CD4-positive, alpha-beta T cell treated with Interleukin-4 for 4 hours (primary cell): ENCODE measurements at regions not wholly inside any gene's neighbourhood (a gene's known extent, or its start where the extent isn't known, plus 50 kb on each side); places are given as distances from the start of the nearest gene placed in this dataset.
"Not testable (repeated sequence)": the region's sequence is repeated elsewhere in the genome, so short reads cannot be mapped to it uniquely, and the experiment has no call there.

Source experiments
- DNase-seq: peaks from one replicate; pipeline ENCODE4 v3.0.0-alpha.2; 2020

DNA sequence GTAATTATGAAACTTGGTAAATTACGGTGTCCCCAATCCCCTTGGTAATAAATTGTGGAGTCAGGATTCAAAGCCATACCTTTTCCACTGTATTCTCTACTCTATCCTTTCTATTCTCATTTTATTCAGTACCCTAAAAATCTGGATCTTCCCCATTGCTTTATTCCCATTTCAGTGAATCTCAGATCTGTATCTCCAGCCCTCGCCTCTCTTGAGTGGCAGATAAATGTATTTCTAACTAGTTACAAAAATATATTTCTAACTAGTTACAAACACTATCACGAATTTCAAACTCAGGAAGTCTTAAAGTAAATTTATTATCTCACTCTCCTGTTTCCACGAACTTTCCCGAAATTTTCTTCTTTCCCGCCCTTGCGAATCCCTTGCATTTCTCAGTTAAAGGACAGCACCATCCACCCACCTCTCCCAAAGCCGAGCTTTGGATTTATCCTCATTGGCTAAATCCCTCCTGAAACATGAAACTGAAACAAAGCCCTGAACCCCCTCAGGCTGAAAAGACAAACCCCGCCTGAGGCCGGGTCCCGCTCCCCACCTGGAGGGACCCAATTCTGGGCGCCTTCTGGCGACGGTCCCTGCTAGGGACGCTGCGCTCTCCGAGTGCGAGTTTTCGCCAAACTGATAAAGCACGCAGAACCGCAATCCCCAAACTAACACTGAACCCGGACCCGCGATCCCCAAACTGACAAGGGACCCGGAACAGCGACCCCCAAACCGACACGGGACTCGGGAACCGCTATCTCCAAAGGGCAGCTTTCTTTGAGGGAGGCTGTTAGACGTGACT, 164.3 kb upstream of the PABPC3 start:
- DNase-seq = no peak

DNA sequence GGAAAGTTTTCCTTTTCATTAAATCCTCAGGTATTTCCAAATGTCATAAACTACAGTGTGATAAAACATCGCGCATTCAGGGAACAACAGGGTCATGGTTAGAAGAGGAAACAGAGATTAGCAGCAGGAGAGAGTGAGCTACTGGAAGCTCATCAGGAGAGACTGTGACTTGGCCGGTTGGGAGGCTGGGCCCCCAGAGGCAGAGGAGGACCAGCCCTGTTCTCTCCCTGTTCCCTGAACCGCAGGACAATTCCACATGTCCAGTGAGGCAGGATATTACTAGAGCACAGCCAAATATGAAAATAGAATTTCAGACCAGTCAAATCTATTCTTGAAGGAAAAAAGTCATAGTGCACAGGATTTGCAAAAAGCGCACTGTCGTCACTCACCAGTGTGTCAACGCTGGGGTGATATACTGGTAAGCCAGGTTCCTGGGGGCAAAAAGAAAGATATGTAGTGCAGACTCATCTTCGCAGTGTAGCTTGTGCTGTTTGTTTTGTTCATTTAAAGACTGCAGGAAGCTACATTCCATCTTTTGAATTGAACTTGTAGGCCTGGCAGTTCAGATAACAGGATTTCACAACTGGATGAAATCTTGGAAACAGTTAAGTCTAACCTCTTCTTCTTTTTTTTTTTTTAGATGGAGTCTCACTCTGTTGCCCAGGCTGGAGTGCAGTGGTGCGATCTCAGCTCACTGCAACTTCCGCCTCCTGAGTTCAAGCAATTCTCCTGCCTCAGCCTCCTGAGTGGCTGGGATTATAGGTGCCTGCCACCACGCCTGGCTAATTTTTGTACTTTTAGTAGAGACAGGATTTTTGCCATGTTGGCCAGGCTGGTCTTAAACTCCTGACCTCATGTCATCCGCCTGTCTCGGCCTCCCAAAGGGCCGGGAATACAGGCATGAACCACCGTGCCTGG, 162.6 kb upstream of the PABPC3 start:
- not testable (repeated sequence) for DNase-seq

DNA sequence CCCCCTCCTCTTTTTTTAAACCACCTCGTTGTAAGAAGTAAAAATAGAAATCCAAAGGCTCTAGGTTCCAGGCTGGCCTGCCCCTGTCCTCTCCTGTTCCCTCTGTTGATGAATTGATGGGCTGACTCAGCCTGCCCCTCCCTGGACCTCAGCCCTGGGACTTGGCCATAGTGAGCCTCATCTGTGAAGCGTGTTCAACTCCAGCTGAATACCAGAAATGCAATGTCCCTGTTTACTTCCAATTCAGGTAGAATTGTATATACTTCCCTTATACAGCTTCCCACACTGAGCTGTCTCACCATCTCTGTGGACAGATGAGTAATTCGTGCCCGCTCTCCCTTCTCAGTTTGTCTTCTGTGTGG, 161.9 kb upstream of the PABPC3 start:
- DNase-seq = not testable (repeated sequence)

DNA sequence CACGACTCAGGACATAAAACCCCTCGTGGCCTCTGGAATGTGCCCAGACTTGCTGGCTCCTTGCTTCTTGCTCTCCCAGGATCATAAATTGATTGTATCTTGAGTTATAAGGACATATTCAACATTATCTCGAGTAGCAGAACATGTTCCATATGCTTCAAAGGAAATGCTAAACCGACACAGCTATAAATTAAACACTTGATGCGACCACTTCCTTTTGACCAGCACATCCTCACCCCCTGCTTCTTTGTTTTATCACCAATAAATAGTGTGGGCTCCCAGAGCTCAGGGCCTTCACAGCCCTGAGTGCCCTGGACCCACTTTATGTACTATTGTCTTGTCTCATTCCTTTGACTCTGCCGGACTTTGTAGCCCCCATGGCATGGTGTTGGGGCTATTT, 157.0 kb upstream of the PABPC3 start:
- no peak for DNase-seq

DNA sequence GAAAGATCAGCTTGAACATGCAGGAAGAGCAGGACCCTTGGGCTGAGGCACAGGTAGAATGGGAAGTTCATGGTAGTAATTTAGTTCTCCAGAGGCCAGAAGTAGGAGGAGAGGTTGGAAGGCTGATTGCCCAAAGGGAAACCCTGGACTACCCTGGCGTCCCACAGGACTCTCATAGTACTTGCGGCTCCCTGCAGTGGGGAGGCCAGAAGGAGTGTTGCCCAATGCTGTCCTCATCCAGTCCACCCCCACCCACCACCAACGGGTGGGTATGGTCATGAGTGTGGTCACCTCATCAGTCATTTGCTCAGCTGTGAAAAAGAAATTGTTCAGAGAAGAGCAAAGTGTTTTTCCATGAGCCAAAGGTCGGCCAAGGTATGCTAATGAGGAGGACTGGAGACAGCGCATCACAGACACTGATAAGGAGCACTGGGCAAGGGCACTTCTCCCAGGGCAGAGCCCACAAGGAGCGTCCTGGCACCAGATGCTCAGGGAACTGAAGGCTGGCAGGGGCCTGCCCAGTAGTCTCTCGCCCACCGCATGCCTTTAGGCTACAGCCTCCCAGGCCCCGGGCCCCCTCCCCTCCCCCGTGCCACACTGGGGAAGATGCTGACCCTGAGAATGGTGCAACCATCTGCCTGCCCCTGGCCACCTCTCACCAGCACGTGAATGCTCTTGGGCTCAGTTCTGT, 154.8 kb upstream of the PABPC3 start:
- DNase-seq = not testable (repeated sequence)

DNA sequence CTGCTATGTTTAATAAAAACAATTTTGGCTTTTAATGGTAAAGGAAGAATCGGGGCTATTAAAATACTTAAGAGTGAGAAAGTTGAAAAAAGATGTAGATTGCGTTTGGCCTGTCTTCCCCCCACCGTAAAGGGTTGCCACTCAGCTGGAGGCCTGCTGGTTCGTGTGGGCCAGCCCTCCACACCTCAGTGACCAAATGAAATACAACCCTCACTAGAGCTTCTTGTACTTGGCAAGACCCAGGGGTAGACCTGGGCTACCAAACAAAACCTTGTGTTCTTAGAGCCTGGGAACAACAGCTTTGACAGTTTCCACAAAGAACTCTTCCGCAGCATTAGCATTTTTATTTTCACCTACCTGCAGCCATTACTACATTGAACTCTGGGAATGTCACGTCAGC, 152.8 kb upstream of the PABPC3 start:
- no peak for DNase-seq

DNA sequence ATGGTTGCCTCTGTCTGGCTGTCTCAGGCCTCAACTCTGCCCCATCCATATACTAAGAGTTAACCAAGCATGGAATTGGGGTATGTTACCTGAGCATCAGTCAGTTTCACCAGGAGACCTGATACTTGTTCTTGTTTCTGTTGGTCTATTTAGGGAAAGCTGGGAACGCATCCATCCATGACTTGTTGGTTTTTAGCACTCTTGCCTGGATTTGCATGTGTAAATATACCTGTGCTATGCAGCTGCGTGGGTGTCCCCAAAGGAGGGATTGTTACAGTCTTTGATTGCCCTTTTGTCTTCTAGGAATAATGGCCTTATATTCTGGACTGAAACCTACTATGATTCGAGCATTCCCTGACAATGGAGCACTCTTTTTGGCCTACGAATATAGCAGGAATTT, 151.9 kb upstream of the PABPC3 start:
- not testable (repeated sequence) for DNase-seq

DNA sequence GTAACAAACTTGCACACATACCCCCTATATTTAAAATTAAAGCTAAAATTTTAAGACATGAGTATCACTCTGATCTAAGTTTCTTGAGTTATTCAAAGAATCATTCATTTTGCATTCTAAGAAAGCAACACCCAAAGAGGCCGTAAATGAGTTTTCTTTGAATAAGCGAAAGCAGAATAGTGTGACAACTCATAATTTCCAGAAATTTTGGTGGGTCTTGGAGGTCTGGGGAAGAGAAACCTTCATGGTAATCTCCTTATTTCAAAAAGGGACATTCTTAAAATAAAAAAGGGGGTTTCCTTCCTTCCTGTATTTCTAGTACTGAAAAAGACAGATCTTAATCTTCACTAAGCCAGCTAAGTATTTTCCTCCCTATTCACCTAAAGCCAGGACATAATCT, 147.0 kb upstream of the PABPC3 start:
- DNase-seq = not testable (repeated sequence)

DNA sequence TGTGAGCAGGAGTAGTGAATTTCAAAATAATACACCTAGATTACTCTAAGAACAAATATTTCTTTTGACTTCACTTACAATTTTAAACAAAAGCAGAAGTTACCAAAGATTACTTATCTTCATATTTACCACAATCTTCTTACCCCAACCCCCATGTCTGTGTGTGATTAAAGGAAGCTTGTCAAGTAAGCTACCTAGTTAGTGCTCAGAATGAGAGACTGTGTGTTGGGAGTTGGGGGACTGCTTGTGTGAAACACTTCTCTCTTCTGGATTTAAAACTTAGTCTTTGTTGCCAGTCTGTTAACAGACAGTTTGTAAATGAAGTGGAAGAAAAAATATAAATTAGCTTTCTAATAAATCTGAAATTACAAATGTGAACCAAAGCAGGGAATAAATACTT, 145.3 kb upstream of the PABPC3 start:
- DNase-seq = not testable (repeated sequence)

DNA sequence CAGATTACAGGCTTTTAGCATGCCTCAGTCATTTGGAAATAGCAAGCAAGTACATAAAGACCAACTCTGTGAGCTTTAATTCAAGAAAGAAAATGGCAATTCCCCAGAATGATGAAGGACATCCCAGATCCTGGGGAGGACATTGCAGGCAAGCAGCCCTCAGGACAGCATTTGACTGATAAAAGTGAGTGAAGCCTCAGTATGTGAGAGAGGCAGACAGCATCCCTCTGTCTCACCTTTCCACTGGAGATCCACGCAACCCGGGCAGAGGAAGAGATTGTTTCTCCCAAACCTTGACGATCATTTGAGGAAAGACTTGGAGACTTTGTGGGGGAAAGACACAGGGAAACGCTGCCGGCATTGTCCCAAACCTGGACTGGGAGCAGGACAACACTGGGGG, 128.0 kb upstream of the PABPC3 start:
- not testable (repeated sequence) for DNase-seq

DNA sequence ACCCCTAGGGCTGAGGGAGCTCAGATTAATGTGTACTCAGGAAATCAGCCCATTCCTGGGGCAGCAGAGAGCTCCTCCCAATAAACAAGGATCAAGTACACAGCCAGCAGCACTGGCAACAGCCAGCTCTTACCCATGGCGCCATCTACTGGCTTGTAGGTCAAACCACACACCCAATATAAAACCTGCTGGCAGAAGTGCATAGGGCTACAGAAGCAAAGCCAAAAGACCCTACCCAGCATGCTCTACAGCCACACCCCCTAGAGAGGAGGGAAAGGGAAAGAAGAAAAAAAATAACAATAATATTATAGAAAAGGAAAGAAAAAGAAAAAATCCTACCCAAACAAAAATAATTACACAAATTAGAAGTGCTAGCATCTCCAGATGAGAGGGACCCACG, 127.5 kb upstream of the PABPC3 start:
- DNase-seq = not testable (repeated sequence)

DNA sequence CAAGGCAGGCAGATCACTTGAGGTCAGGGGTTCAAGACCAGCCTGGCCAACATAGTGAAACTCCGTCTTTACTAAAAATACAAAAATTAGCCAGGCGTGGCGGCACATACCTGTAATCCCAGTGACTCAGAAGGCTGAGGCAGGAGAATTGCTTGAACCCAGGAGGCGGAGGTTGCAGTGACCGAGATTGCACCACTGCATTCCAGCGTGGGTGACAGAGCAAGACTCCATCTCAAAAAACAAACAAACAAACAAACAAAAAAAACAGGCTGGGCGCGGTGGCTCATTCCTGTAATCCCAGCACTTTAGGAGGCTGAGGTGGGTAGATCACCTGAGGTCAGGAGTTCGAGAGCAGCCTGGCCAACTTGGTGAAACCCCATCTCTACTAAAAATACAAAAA, 122.8 kb upstream of the PABPC3 start:
- DNase-seq = not testable (repeated sequence)

DNA sequence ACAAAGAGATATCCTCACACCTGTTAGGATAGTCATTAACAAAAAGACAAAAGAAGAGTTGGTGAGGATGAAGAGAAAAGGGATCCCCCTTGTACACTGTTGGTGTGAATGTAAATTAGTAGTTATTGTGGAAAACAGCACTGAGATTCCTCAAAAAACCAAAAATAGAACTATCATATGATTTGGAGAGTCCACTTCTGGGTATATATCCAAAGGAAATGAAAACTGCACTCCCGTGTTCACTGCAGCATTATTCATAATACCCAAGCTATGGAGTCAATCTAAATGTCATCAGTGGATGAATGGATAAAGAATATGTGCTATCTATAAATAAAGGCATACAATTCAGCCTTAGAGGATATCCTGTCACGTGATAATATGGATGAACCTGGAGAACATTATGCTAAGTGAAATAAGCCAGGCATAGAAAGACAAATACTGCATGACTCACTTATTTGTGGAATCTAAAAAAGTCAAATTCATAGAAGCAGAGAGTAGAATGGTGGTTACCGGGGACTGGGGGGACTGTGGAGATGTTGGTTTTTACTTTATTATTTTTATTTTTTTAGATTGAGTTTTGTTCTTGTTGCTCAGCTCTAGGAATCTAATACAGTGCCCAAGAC, 114.6 kb upstream of the PABPC3 start:
- not testable (repeated sequence) for DNase-seq

DNA sequence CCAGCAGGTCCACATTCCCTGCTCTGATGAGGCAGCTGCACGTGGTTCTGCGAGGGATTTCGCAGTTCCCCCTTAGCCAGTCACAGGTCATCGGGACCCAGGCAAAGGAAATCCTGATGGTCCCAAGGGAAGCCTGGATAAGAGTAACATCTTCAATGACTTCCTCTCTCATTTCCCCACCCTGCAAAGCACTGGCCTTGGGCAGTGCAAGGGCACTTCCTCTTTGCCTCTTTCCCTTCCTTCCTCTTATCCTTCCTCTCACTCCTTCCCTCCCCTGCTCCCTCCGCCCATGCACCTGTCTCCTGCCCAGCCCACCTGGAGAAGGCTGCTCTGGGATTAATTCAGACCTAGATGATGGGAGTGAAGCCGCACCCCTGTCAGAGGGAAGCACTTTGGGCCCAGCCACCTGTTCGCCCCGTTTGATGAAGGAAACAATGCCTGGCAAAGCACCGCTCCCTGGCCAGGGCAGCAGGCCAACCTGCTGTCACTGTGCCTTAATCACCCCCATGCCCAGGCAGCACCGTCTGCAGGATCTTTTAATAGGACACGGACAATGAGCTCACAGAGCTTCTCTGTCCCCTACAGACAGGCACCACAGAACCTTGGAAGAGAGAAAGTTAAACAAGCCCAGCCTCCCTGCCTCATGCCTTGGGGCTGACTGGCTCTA, 113.5 kb upstream of the PABPC3 start:
- no peak for DNase-seq

DNA sequence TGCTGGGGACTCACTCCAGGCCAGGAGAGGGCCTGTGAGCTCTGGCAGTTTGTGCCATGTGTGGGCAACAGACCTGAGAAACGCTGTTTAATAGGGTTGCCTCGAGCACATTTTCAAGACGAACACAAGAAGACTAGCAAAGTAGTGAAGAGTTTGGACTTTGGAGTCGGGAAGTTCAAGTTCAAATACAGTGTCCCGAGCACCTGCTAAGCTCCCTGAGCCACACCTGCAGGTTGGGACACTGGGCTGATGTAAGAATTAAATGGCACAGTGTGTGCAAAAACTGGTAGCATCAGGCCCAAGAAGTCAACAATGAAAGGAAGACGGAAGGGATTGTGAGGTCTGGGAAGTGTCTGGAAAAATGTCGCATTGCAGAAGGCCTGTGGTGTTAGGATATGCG, 112.8 kb upstream of the PABPC3 start:
- no peak for DNase-seq

DNA sequence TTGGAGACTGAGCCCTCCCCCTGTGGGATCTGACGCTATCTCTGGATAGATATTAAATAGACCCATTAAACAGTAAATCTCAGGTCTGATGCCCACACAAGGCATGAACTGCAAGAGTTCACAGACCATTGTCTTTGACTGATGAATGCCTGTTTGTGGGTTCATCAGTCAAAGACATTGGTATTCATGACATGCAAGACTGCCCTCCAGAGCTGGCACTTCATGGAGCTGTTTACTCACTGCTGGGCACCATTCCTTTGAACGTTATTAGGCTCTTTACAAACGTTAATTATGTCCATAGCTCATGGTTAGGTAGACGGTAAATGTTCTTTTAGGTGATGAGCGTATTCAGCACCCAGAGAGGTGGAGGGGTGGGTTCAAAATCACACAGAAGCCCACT, 111.8 kb upstream of the PABPC3 start:
- no peak for DNase-seq

DNA sequence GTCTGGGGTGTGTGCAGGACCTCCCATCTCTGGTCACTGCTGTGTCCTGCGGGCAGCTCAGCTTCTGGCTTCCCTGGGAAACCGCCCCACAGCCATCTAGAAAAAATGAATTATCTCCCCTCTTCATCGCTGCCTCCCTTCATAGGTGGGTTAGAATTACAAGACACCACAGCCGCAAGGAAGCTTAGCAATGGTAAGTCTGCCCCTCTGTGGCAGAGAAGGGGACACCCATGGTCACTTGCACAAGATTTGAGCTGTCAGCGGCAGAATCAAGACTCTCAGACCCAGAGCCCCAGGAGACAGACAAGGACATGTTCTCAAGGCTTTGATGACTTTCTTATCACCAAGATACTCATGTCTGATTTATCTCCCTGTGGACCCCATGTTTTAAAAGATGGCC, 110.8 kb upstream of the PABPC3 start:
- DNase-seq = no peak

DNA sequence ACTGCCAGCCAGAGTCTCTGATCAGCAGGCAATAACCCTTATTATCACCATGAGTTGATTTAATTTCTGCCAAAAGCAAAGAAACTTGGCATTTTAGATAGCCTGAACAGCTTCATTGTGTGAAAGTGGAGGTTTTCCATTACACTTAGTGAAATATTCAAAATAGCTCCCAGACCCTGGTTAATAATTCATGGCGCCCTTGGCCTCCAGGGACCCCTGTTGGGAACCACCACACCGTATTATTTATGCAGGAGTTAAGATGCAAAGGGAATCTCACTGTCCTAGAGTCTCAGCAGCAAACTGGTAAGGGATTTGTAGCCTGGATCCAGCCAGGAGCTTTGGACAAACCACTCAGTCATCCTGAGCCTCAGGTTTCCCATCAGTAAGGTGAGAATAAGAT, 110.0 kb upstream of the PABPC3 start:
- no peak for DNase-seq

DNA sequence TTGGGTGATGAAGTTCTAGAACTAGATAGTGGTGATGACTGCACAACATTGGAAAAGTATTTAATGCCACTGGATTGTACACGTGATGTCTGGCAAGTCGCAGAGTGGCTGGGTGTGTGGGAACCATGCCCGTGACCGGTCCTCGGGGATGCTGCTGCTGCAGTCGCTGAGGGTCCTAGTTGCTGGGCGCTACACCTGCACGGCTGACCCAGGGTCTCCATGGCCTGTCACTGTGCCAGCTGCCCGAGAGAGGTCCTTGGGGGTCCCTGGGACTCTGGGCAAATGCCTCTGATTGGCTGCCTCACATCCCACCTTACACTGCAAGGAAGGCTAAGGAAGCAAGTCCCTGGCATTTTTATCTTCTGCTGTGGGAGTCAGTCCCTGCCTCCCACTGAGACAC, 109.1 kb upstream of the PABPC3 start:
- no peak for DNase-seq

DNA sequence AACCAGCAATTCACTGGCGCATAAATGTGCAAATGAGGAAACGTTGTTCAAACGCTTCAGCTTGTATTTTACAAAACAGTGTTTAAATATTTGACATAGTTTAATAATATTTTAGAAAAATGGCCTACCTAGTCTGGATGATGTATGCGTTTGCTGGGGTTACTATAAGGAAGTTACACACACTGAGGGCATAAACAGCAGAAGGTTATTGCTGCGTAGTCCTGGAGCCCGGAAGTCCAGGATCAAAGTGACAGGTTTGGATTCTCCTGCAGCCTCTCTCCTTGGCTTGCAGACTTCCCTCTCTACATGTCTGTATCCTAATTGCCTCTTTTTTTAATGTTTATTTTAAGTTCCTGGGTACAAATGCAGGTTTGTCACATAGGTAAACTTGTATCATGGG, 106.0 kb upstream of the PABPC3 start:
- not testable (repeated sequence) for DNase-seq

DNA sequence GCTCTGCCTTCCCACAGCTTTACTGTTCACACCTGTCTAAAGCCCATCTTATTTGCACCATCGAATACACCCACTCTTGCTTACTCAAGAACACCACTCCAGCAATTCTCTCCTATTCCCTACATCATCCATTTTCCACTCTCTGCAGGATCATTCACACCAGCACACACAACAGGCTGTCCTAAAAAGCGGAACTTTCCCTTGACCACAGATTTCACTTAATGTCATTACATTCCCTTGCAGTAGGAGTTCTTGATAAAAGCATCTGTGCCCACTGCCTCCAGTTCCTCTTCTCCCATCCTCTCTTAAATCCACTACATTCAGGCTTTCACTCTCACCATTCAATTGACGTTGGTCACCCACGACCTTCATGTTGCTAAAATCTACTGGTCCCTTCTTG, 103.0 kb upstream of the PABPC3 start:
- not testable (repeated sequence) for DNase-seq

DNA sequence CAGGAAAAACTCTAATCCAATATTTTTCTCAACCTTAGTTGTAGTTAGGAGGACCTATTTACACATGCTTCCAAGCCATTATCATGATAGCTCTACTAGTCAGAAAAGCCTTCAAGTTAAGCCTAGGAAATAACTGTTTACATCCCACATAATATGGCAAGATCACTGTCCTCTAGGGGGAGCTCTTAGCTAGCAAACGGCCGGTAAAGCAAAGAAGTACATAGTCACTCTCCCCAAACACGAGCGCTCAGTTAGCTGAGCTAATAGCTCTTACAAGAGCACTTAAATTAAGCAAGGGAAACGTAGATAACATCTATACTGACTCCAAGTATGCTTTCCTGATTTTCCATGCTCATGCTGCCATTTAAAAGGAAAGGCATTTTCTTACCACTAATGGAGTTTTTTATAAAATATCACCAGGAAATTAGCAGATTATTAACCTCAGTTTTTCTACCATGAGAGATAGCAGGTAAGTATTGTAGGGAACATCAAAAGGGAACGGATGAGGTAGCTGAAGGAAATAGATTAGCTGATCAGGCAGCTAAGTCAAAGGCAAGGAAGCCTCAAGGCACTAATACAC, 100.6 kb upstream of the PABPC3 start:
- peak; percentile 73 for DNase-seq
